ENCODE measurements at regions not wholly inside any gene's neighbourhood (a gene's known extent, or its start where the extent isn't known, plus 50 kb on each side); places are given as distances from the start of the nearest gene placed in this dataset.

- no peak overlapping the region for H3K9ac ChIP-seq (ENCODE audit: control insufficient read depth, insufficient read depth, low read length)
- no peak overlapping the region for H2AFZ ChIP-seq (ENCODE audit: control insufficient read depth, low read depth, low read length)
- TF ChIP-seq RELB (IDR thresholded peaks at IDR 0.05; ENCODE audit: low read depth) = no peak
- TF ChIP-seq ATF3 (IDR thresholded peaks at IDR 0.05; ENCODE audit: borderline replicate concordance, extremely low read depth, low read depth, low read length) = no peak
- TF ChIP-seq TARDBP (IDR thresholded peaks at IDR 0.05; ENCODE audit: borderline replicate concordance) = no peak
- no peak for TF ChIP-seq ZNF384 (IDR thresholded peaks at IDR 0.05; ENCODE audit: borderline replicate concordance, low read depth, low read length)
- TF ChIP-seq TBL1XR1 (IDR thresholded peaks at IDR 0.05; ENCODE audit: low read depth, low read length) = no peak
- no peak for TF ChIP-seq NR2C2 (IDR thresholded peaks at IDR 0.05; ENCODE audit: borderline replicate concordance, control insufficient read depth, insufficient read length, low read depth)
- no peak for TF ChIP-seq CREB1 (IDR thresholded peaks at IDR 0.05; ENCODE audit: low read depth)
- TF ChIP-seq POLR2AphosphoS2 (IDR thresholded peaks at IDR 0.05; ENCODE audit: low read depth, low read length) = no peak
- TF ChIP-seq KLF5 (IDR thresholded peaks at IDR 0.05; ENCODE audit: partially characterized antibody) = no peak
- TF ChIP-seq PAX5 (IDR thresholded peaks at IDR 0.05; ENCODE audit: borderline replicate concordance, low read depth, low read length) = no peak
- TF ChIP-seq ASH2L (IDR thresholded peaks at IDR 0.05; ENCODE audit: borderline replicate concordance, low read depth) = no peak
- no peak for TF ChIP-seq CEBPB (IDR thresholded peaks at IDR 0.05; ENCODE audit: borderline replicate concordance in 1 of 2, low read depth in 2 of 2, low read length in 2 of 2)
- TF ChIP-seq NFYA (IDR thresholded peaks at IDR 0.05; ENCODE audit: borderline replicate concordance, low read depth, low read length) = no peak
- TF ChIP-seq REST (IDR thresholded peaks at IDR 0.05; ENCODE audit: low read depth, low read length) = no peak
- no peak for TF ChIP-seq NR2C1 (IDR thresholded peaks at IDR 0.05)
- no peak for TF ChIP-seq STAT3 (IDR thresholded peaks at IDR 0.05; ENCODE audit: low read depth, low read length)
- no peak for TF ChIP-seq RELA (IDR thresholded peaks at IDR 0.05; ENCODE audit: borderline replicate concordance, partially characterized antibody)
- no peak for TF ChIP-seq RUNX3 (IDR thresholded peaks at IDR 0.05; ENCODE audit: low read length)
- TF ChIP-seq ZNF274 (IDR thresholded peaks at IDR 0.05; ENCODE audit: insufficient read depth, insufficient read length) = no peak
- TF ChIP-seq MXI1 (IDR thresholded peaks at IDR 0.05; ENCODE audit: low read depth, low read length) = no peak
- H3K4me3 ChIP-seq = no peak overlapping the region
- H3K9me3 ChIP-seq (replicated peaks; ENCODE audit: control insufficient read depth, insufficient read depth, low read length) = no peaks in the 10 kb centered on the region
- no peaks in the 10 kb centered on the region for H3K79me2 ChIP-seq (ENCODE audit: control insufficient read depth, insufficient read depth, low read length)
- H3K36me3 ChIP-seq (ENCODE audit: control insufficient read depth in 2 of 2, insufficient read depth in 2 of 2, low read length in 1 of 2) = no peaks in the 10 kb centered on the region
- in situ Hi-C loops (cut with MboI) = no loop called here
- no peak overlapping the region for H3K27ac ChIP-seq (ENCODE audit: control insufficient read depth, insufficient read depth)
- ATAC-seq (no peak), DNase-seq (ENCODE audit: low read depth, low spot score) (no peak), FAIRE-seq (no peak)
- RAD21 ChIA-PET (ENCODE audit: unreplicated experiment) = no interaction called here
- CTCF ChIA-PET = no interaction called here
- 55% methylated on average over 4 of the region's 4 CpGs for WGBS (ENCODE audit: insufficient coverage, insufficient replicate concordance, low lambda C conversion rate, missing lambda C conversion rate)
- no peak overlapping the region for H3K4me2 ChIP-seq (ENCODE audit: control insufficient read depth, insufficient read depth)
- H4K20me1 ChIP-seq (ENCODE audit: control insufficient read depth, insufficient read depth) = no peaks in the 10 kb centered on the region
- SMC1A ChIA-PET (ENCODE audit: uncharacterized antibody, unreplicated experiment) = no interaction called here
- no peaks in the 10 kb centered on the region for H3K27me3 ChIP-seq (replicated peaks in 1 of 2; ENCODE audit: control insufficient read depth in 2 of 2, insufficient read depth in 2 of 2, low read length in 1 of 2)
- POLR2A ChIA-PET = no interaction called here
- no peaks in the 10 kb centered on the region for H3K4me1 ChIP-seq (ENCODE audit: control insufficient read depth, insufficient read depth, low read length)
- intact Hi-C loops (cut with micrococcal nuclease; ENCODE audit: unreplicated experiment) = no loop called here
- no TSS peak for BruUV-seq (replicated peaks)
Measured at GRCh38 chrX:928606-929005, 283.8 kb downstream of the CRLF2 start.
